ENCODE measurements at regions not wholly inside any gene's neighbourhood (a gene's known extent, or its start where the extent isn't known, plus 50 kb on each side); places are given as distances from the start of the nearest gene placed in this dataset.

DNA sequence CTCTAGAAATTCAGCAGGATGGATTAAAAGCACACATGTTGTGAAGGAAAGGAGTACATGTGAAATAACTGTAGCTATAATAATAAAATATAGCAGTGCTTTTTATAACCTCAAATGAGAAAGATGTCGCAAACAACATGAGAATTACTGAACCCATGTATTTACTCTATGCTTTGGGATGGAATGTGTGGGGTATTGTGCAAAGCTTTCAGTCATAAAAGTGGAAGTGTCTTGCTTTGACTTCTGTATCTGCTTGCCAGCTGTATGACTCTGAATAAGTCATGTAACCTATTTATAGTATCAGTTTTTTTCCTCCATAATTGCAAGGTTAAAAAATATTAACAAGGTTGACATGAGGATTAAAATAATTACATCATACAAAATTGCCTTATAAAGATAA, 519.3 kb upstream of the CADM2 start:
- no peak for DNase-seq

DNA sequence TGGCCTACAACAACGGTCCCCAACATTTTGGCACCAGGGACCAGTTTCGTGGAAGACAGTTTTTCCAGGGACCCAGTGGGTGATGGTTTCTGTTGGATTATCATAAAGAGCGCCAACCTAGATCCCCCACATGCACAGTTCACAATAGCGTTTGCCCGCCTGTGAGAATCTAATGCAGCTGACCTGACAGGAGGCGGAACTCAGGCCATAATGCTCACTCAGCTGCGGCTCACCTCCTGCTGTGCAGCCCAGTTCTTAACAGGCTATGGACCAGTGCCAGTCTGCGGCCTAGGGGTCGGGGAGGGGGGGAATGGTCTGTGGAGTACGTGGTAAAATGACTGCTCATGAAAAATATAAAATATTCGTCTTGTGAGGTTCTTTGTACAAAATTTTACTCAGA, 518.5 kb upstream of the CADM2 start:
- DNase-seq = no peak

DNA sequence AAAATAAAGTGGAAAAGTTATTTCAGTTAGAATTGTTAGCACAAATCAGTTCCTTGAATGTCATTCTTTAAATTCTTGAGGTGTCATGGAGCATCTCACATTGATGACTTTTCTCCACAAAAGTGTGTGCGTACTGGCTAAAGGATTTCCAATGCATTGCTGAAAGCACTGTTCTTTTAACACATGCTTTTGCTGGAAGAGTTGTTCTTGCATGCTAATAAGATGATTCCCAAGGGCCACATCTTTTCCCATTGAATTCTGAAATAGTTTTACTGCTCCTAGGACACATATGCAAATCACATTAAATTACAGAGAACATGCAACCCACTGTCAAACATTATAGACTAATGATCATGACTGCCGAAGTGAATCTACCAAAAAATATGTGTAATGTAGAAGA, 516.3 kb upstream of the CADM2 start:
- no peak for DNase-seq

DNA sequence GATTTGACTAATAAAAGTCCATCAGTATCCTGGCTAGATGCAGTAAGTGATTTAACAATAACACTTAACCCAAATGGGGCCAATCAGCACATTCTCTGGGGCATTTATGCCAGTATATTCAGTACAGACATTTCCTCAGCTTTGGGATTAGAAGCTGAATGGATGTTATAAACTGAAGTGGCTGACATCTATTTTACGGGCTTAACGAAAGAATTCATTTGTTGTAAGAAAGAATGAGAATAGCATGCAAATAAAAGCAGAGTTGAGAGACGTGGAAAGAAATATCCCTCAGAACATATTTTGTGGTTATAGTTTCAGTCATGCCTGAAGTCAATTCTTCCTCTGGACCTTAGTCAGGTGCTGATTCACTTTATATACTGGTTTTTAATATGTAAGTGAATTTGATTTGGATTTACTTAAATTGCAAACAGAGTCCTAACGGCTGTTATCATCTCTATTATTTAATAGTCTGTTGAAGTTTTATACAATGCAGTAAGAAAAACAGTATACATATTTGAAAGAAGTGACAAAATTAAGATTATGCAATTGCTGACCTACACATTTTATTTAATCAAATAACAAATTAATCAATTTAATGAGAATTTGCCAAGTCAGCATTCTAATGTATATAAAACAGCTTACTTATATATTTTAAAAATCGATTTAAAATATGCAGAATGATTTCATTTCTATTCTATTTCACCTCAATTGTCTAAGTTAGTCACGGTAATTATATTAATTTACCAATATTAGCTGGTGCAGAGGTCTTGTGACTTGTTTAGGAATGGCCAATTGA, 513.9 kb upstream of the CADM2 start:
- no peak for DNase-seq

DNA sequence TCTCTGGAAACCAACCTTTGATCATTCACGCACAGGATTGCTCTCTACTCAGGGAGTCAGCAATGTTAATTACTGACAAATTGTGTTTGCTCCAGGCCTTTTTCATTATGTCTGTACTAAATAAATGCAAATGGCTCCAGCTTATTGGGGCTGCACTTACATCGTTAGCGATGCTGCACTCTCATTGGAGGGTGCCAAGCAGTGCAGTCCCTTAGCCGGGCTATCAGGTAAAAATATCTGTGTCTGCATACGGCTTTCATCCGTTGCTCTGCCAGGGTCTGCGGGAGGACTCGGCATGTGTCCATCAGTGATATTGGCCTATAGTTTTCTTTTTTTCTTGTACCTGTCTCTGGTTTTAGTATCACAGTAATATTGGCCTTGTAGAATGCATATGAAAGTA, 471.5 kb upstream of the CADM2 start:
- no peak for DNase-seq

DNA sequence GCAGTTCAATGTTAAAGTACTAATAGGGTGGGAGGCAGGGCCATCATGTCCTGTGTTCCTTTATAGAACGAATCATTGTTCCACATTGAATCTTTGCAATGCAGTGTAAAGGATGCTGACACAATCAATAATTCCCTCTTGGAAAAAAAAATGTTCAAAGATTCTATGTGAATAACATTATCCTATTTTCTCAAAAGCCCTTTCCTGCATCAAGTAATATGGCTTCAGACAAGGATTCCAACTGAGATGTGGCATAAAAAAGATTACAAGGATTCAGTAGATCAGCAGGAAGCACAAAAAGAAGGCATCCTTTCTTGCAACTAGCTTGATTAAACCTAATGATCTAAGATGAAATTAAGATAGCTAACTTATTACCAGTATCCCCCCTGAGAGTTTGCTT, 454.0 kb upstream of the CADM2 start:
- no peak for DNase-seq

DNA sequence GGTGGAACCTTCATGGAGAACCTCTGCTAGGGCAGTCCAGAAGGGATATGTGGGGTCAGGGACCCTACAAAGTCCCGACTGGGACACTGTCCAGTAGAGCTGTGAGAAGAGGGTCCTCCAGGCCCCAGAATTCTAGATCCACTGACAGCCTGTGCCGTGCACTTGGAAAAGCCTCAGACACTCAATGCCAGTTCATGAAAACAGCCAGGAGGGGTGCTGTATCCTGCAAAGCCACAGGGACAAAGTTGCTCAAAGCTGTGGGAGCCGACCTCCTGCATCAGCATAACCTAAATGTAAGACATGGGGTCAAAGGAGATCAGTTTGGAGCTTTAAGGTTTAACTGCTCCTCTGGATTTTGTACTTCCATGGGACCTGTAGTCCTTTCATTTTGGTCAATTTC, 448.8 kb upstream of the CADM2 start:
- DNase-seq = no peak

DNA sequence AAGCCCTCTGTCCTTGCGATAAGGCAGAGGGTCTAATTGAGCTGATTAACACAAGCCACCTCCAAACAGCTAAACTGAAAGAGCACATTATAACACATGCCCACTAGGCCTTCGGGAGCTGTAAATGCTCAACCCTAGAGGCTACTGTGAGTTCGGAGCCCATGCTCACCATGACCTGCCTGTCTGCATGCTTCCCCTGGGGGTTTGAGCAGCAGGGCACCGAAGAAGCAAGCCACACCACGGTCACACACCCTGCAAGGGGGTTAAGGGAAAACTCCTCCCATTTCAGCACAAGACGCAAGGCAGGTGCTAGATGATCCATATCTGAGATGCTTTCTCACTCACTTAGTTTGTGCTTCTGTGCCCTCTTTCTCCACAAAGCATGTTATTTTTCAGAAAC, 435.9 kb upstream of the CADM2 start:
- no peak for DNase-seq

DNA sequence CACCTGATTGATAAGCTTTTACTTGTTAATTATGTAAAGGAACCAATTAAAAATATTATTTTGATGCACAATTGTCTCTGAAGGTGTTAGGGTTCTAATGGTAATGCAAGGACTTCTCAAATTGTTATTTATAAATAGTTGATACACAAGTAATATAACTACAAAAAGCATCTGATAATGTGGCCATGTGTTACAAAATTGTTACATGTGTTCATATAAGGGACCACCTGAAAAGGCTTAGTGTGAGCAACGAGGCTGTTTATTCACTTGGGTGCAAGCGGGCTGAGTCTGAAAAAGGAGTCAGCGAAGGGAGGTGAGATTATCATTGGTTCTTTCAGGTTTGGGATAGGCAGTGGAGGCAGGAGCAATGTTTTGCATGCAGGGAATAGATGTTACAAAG, 421.9 kb upstream of the CADM2 start:
- DNase-seq = no peak

DNA sequence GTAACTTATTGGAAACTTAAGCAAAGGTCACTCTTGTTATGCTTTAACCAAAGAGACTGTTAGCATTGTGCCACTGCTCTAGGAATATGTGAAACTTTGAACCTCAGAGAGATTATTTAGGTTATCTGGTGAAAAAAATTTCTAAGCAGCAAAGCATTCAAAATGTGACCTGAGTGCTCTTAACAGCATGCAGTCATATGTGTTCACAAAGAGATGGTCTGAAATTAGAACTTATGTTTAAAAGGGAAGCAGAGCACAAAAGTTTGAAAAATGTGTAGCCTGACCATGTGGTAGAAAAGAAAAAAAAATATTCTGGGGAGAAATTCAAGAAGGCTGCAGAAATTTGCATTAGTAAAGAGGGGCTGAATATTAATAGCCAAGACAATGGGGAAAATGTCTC, 420.2 kb upstream of the CADM2 start:
- no peak for DNase-seq

DNA sequence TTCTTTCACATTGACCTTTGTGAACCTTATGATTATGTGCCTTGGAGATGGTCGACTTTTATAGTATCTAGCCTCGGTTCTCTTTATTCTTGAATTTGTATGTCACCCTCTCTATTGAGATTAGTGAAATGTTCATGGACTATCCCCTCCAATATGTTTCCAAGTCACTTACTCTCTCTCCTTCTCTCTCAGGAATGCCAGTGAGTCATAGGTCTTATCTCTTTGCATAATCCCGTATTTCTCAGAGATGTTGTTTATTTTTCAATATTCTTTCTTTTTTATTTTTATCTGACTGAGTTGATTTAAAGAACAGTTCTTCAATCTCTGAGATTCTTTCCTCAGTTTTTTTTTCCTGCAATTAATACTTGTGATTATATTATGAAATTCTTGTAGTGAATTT, 411.6 kb upstream of the CADM2 start:
- no peak for DNase-seq

DNA sequence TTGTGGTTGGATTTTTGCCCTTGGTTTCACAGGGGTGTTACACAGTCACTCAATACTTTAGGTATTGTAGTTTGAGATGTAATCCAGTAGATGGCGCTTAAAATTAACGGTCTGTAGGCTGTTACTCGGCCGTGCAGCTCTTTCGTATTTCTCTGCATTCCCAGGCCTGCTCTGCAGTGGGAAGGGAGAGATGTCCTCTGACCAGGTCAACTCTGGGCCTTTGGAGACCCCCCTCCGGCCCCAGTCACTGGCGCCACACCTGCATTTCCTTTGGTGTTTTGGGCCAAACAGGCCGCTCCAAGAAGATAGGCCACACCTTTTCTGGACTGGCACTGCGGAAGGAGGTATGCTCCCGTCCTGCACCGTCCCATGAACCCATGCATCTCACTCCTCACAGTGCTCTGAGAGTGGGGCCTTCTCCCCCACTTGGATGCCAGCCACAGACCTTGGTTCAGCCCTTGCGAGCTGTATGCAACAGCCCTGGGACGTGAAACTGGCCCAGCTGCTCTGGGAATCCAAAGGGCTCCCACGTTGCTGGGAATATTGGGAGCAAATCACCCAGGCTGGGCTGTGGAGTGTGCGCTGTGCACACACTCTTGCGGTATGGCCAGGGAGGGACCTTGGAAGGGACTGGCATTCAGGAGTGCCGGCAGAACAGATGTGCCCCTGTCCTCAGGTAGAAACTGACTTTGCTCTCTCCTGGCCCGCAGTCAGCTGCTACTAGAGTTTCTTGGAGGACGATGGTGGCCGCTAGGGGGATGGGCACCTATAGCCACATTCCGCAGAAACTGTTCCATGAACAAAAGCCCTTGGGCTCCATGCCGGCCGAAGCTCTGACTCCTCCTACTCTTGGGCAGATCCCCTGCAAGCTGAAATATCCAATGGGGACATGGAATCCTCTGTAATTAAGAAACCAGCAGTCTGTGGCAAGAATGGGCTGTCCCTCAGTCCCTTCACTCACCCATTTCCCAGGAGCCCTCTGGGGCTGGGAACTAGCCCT, 410.5 kb upstream of the CADM2 start:
- peak; percentile 2 to 16 for DNase-seq

DNA sequence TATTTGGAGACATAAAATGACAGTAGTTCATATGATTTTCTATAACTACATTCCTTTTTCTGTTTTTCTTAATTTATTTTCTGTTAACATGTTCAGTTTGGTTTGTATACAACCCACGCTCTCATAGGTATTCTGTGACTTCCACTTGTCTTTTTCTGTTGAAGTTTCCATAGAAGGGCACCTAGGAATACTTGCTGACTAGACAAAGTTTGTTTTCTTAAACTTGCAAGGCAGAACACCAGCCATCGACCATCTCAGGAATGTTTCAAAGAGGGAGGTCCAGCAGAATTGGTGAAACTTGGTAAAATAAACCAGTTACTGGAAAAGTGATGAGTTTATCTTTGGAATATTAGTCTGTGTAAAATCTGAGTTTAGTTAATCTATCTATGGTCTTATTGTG, 403.2 kb upstream of the CADM2 start:
- DNase-seq = no peak

DNA sequence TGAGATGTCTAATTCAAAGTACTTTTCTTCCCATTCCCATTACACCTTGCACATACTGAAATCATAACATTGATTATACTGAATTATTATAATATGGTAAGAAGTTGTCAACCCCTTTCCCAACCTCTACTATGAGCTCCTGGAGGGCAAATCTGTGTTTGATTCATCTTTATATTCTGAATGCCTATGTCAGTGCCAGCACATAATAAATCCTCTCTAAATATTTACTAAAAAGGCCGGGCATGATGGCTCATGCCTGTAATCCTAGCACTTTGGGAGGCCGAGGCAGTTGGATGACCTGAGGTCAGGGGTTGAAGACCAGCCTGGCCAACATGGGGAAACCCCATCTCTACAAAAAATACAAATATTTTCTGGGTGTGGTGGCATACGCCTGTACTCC, 392.5 kb upstream of the CADM2 start:
- no peak for DNase-seq

DNA sequence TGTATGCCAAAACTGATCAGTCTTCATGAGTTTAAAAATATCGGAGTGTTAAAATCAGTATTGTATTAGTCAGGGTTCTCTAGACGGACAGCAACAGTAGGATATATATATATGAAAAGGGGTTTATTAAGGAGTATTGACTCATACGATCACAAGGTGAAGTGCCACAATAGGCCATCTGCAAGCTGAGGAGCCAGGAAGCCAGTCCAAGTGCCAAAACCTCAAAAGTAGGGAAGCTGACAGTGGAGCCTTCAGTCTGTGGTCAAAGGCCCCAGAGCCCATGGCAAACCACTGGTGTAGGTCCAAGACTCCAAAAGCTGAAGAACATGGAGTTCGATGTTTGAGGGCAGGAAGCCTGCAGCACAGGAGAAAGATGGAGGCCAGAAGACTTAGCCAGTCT, 391.0 kb upstream of the CADM2 start:
- no peak for DNase-seq

DNA sequence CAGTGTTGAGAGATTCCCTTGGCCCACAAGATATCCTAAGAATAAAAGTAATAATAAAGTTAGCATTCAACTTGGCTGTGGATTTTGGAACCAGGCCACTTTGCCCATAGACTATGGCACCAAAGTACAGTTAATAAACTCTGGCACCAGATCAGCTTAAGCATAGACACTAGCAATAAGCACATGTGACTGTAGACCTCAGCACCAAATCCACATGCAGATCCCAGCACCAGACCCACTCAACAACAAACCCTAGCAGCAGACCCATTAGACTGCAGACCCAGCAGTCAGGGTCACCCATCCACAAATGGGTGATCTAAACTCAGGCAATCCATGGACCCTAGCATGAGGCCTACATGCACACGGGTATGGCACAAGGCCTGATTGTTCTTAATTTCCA, 384.8 kb upstream of the CADM2 start:
- no peak for DNase-seq

DNA sequence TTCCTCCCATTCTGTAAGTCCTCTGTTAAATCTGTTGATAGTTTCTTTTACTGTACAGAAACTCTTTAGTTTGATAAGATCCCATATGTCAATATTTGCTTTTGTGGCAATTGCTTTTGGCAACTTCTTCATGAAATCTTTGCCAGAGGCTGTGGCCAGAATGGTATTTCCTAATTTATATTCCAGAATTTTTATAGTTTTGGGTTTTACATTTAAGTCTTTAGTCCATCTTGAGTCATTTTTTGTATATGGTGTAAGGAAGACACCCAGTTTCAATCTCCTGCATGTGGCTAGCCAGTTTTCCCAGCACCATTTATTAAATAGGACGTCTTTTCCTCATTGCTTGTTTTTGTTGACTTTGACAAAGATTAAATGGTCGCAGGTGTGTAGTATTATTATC, 372.4 kb upstream of the CADM2 start:
- DNase-seq = no peak

DNA sequence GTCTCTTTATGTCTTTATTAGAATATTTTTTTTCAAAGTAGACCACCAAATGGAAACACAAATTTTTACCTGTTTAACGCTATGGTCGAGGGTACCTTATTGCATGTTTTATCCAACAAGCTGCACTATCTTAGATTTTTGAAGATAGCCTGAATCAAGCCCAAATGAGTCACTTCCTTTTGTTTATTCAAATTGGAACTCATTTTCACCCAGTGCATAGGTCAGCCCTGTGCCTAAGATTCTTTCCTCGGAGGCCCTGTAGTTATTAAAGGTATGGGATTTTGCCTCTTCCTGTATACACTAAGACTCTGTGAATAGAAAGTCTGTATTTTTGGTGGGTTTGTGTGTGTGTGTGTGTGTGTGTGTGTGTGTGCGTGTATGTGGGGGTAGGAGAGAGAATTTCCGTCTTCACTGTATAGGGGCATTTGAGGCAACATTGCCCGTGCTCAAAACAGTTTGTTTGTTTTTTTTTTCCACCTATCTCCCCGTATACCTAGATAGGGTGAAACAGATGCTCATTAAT, 358.0 kb upstream of the CADM2 start:
- no peak for DNase-seq

DNA sequence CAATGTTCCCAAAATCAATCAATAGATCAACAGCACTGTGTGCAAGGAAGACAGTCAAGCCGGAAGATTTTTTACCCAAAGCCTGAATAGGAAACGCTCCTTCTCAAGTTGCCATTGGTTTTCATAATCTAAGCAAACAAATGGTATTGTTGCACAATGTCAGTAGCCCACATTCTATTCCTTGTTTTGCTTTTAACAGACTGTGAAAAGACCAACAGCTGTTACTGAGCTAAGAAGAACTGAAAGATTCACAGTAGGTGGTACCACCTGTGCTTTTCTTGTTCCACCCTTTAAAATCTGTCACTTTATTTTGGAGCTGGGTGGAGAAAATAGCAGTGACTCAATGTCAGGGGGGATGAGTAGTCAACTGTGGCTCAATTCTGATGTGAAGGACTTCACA, 357.5 kb upstream of the CADM2 start:
- no peak for DNase-seq

DNA sequence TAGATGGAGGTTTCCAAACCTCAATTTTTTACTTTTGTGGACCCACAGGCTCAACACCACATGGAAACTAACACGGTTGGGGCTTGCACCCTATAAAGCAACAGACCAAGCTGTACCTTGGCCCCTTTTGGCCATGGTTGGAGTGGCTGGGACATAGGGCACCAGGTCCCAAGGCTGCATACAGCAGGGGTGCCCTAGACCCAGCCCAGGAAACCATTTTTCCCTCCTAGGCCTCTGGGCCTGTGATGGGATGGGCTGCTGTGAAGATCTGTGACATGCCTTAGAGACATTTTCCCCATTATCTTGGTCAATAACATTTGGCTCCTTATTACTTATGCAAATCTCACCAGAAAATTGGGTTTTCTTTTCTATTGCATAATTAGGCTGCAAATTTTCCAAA, 337.0 kb upstream of the CADM2 start:
- no peak for DNase-seq

DNA sequence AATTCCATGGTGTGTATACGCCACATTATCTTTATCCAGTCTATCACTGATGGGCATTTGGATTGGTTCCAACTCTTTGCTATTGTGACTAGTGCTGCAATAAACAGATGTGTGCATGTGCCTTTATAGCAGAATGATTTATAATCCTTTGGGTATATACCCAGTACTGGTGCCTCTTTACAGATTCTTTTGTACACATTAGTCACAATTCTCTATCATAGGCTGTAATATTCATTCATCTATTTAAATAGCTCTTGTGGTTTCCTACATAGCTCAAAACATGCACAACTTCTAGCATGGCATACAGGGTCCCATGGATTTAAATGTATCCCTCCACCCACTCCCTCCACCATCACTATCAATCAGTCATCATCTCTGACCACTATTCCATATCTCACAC, 324.1 kb upstream of the CADM2 start:
- no peak for DNase-seq

DNA sequence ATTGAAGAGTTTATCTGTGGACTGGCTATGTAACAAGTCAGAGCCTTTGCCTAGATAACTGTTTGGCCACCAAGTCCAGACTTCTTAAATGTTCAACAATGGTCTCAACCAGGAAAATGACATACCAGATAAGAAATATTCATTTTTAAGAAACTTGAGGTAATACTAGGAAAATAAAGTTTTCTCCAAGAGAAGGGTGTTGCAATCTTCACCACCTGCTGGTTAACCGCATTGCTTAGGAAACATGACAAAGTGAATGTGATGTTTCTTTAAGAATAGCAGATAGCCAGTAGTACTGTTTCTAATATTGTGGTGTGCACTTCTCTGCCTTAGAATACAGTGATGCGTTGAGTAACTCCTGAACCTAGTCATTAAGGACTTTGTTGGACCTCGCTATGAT, 321.5 kb upstream of the CADM2 start:
- no peak for DNase-seq

DNA sequence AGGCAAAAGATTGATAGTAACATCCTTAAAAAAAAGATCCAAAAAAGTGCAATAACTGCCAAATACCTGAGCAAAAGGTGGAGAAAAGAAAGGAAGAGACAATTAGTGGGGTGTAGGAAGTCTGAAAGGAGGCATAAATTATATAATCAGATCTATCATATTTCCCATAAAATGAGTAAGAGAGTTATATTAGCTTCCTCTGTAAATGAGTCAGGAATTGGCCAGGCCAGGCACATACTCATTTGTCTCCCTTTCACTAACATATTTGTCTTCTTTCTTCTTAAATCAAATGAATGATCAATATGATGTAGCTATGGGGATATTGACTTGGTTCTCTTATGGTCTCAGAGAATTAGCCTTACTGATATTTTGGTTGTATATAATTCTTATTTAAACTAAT, 292.3 kb upstream of the CADM2 start:
- DNase-seq = no peak

DNA sequence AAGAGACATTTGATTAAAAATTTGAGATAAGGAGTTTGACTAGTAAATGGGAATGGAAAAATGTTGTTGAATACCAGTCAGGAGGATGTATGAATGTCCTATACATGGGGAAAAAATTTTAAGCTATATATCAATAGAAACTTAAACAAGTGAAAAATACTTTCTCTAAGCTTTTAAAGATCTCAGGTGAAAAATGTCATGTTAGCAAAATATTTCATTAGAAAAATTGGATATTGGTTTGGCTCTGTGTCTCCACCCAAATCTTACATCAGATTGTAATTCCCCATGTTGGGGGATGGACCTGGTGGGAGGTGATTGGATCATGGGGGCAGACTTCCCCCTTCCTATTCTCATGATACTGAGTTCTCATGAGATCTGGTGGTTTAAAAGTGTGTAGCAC, 279.6 kb upstream of the CADM2 start:
- no peak for DNase-seq
